ENCODE measurements at regions not wholly inside any gene's neighbourhood (a gene's known extent, or its start where the extent isn't known, plus 50 kb on each side); places are given as distances from the start of the nearest gene placed in this dataset.

DNA sequence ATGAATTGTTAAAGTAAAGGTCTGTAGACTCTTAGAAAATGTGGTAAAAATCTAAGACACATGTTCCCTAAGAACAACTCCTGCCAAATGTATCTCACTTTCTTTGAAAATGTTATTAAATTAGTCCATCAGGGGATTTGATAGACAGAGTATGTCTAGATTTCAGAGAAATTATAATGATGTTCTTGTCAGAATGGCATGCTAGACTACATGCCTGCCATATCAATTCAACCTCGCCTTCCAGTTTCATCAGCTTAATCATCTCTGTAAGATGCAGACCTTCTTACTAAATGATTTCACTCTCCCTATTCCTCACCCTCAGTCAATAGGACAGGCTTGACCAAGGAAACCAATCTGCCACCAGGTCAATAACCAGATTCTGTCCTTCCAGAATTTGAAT, 368.4 kb downstream of the TXNL1 start:
- no peaks in the 10 kb centered on the region for H3K27me3 ChIP-seq (ENCODE audit: control insufficient read depth, insufficient read depth, low read length)
- no peak overlapping the region for H3K27ac ChIP-seq (ENCODE audit: low read length)
- no peaks in the 10 kb centered on the region for H3K9me3 ChIP-seq (ENCODE audit: control insufficient read depth, insufficient read depth, low read length)
- DNase-seq (ENCODE audit: low read depth, low spot score) = no peak
- H3K4me1 ChIP-seq (ENCODE audit: control insufficient read depth, insufficient read depth, low read length) = no peaks in the 10 kb centered on the region
- no CpG with 5 or more reads among the region's 1 CpG for WGBS (ENCODE audit: insufficient coverage, insufficient read length)
- no peaks in the 10 kb centered on the region for H3K36me3 ChIP-seq (ENCODE audit: control insufficient read depth, insufficient read depth, low read length)
- H3K4me3 ChIP-seq (ENCODE audit: low read length) = no peak overlapping the region

DNA sequence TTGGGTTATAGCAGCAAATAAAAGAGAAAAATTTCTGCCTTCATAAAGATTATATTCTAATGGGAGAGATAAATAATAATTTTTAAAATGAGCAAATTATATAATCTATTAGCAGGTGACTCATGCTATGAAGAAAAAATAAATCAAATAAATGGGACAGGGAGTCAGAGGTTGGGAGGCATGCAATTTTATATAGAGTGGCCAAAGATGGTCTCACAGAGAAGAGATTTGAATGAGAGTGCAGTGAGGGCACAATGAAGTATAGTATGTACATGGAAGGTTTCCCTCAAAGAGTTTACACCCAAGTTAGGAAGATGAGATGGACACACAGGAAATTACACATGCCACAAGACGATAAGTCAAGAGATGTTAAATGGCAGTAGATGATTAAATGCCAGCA, 369.4 kb downstream of the TXNL1 start:
- no peaks in the 10 kb centered on the region for H3K4me1 ChIP-seq (ENCODE audit: control insufficient read depth, insufficient read depth, low read length)
- no peak overlapping the region for H3K4me3 ChIP-seq (ENCODE audit: low read length)
- no peaks in the 10 kb centered on the region for H3K36me3 ChIP-seq (ENCODE audit: control insufficient read depth, insufficient read depth, low read length)
- H3K27ac ChIP-seq (ENCODE audit: low read length) = no peak overlapping the region
- H3K27me3 ChIP-seq (ENCODE audit: control insufficient read depth, insufficient read depth, low read length) = no peaks in the 10 kb centered on the region
- H3K9me3 ChIP-seq (ENCODE audit: control insufficient read depth, insufficient read depth, low read length) = no peaks in the 10 kb centered on the region
- WGBS (ENCODE audit: insufficient coverage, insufficient read length) = no CpG with 5 or more reads among the region's 1 CpG
- no peak for DNase-seq (ENCODE audit: low read depth, low spot score)

DNA sequence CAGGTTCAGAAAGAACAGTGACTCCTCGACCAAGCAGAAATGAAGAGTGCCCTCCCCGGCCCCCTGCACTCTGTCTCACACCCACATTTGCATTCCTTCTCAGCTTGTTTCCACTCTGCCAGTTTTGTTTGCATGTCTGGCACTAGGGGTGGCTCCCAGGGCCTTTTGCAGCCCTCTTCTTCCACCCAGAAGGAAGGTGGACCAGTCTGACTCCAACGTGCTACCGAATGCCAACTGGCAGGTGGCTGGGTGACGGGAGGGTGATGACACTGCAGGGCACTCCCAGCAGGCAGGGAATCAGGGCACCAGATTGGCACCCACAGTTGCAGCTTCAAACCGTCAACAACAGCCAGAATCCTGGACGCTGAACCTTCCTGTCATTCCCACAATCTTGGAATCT, 371.1 kb downstream of the TXNL1 start:
- no CpG with 5 or more reads among the region's 7 CpGs for WGBS (ENCODE audit: insufficient coverage, insufficient read length)
- H3K27ac ChIP-seq (ENCODE audit: low read length) = no peak overlapping the region
- H3K9me3 ChIP-seq (ENCODE audit: control insufficient read depth, insufficient read depth, low read length) = no peaks in the 10 kb centered on the region

DNA sequence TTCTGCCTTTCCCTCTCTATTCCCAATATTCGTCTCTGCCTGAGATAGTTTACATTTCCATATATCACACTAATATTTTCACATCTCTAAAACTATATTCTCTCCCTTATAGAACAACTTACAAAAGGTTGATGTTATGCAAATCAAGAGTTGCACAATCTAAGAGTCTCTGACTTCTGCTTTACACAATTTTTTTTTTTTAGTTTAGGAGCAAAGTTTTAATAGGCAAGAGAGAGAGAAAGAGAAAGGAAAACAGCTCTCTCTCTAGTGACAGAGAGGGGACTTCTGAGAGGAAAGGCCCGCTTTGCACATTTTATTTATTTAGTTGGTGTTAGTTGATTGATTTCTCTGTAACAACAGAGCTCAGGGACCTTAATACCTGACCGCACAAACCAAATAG, 380.2 kb downstream of the TXNL1 start:
- Histone ChIP-seq H3K4me1 (ENCODE audit: control insufficient read depth, insufficient read depth, low read length) (no peaks in the 10 kb centered on the region), H3K36me3 (ENCODE audit: control insufficient read depth, insufficient read depth, low read length) (no peaks in the 10 kb centered on the region), H3K9me3 (ENCODE audit: control insufficient read depth, insufficient read depth, low read length) (no peaks in the 10 kb centered on the region), H3K4me3 (ENCODE audit: low read length) (no peak overlapping the region), H3K27me3 (ENCODE audit: control insufficient read depth, insufficient read depth, low read length) (no peaks in the 10 kb centered on the region), H3K27ac (ENCODE audit: low read length) (no peak overlapping the region)
- DNase-seq (ENCODE audit: low read depth, low spot score) = no peak
- 100% methylated on average over 1 of the region's 3 CpGs for WGBS (ENCODE audit: insufficient coverage, insufficient read length)

More for the DNA sequence above, 371.1 kb downstream of the TXNL1 start:
- Histone ChIP-seq H3K27me3 (ENCODE audit: control insufficient read depth, insufficient read depth, low read length) (no peaks in the 10 kb centered on the region), H3K4me1 (ENCODE audit: control insufficient read depth, insufficient read depth, low read length) (no peaks in the 10 kb centered on the region), H3K36me3 (ENCODE audit: control insufficient read depth, insufficient read depth, low read length) (no peaks in the 10 kb centered on the region), H3K4me3 (ENCODE audit: low read length) (no peak overlapping the region)
- no peak for DNase-seq (ENCODE audit: low read depth, low spot score)

GRCh38 chr18:56257205-56257604, 381.2 kb downstream of the TXNL1 start:
- H3K36me3 ChIP-seq (ENCODE audit: control insufficient read depth, insufficient read depth, low read length) = no peaks in the 10 kb centered on the region
- no peak for DNase-seq (ENCODE audit: low read depth, low spot score)
- no peaks in the 10 kb centered on the region for H3K9me3 ChIP-seq (ENCODE audit: control insufficient read depth, insufficient read depth, low read length)
- no peak overlapping the region for H3K27ac ChIP-seq (ENCODE audit: low read length)
- H3K27me3 ChIP-seq (ENCODE audit: control insufficient read depth, insufficient read depth, low read length) = no peaks in the 10 kb centered on the region
- no peak overlapping the region for H3K4me3 ChIP-seq (ENCODE audit: low read length)
- H3K4me1 ChIP-seq (ENCODE audit: control insufficient read depth, insufficient read depth, low read length) = no peaks in the 10 kb centered on the region
- no CpG with 5 or more reads among the region's 4 CpGs for WGBS (ENCODE audit: insufficient coverage, insufficient read length)

DNA sequence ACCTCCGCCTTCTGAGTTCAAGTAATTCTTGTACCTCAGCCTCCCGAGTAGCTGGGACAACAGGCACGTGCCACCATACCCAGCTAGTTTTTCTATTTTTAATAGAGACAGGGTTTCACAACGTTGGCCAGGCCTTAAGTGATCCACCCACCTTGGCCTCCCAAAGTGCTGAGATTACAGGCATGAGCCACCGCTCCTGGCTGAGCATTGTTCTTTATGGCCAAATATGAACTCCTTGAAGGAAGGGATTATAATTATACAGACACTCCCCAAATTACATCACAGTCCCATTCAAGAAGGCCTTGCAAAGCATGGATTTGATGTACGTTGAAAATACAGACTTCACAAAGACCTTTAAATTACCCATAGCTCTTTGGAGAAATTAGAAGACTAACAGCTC, 381.7 kb downstream of the TXNL1 start:
- no CpG with 5 or more reads among the region's 6 CpGs for WGBS (ENCODE audit: insufficient coverage, insufficient read length)
- H3K4me3 ChIP-seq (ENCODE audit: low read length) = no peak overlapping the region
- no peaks in the 10 kb centered on the region for H3K4me1 ChIP-seq (ENCODE audit: control insufficient read depth, insufficient read depth, low read length)
- no peaks in the 10 kb centered on the region for H3K27me3 ChIP-seq (ENCODE audit: control insufficient read depth, insufficient read depth, low read length)
- no peak for DNase-seq (ENCODE audit: low read depth, low spot score)
- H3K36me3 ChIP-seq (ENCODE audit: control insufficient read depth, insufficient read depth, low read length) = no peaks in the 10 kb centered on the region
- H3K9me3 ChIP-seq (ENCODE audit: control insufficient read depth, insufficient read depth, low read length) = no peaks in the 10 kb centered on the region
- H3K27ac ChIP-seq (ENCODE audit: low read length) = no peak overlapping the region

DNA sequence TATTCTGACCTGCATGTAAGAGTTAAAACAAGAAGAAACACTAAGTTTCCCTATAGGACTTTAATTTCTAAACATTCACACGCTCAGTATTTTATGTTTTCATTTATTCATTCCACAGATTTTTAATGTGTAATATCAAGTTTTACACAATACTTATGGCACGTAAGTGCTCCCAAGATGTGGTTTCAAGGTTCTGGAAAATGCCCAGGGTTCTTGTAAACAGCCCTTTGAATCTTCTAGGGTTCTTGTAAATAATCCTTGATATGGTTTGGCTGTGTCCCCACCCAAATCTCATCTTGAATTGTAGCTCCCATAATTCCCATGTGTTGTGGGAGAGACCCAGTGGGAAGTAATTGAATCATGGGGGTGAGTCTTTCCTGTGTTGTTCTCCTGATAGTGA, 383.0 kb downstream of the TXNL1 start:
- H3K9me3 ChIP-seq (ENCODE audit: control insufficient read depth, insufficient read depth, low read length) = no peaks in the 10 kb centered on the region
- DNase-seq (ENCODE audit: low read depth, low spot score) = no peak
- no peak overlapping the region for H3K4me3 ChIP-seq (ENCODE audit: low read length)
- H3K36me3 ChIP-seq (ENCODE audit: control insufficient read depth, insufficient read depth, low read length) = no peaks in the 10 kb centered on the region
- no peak overlapping the region for H3K27ac ChIP-seq (ENCODE audit: low read length)
- no CpG with 5 or more reads among the region's 2 CpGs for WGBS (ENCODE audit: insufficient coverage, insufficient read length)
- H3K27me3 ChIP-seq (ENCODE audit: control insufficient read depth, insufficient read depth, low read length) = no peaks in the 10 kb centered on the region
- no peaks in the 10 kb centered on the region for H3K4me1 ChIP-seq (ENCODE audit: control insufficient read depth, insufficient read depth, low read length)

- Histone ChIP-seq H3K4me3 (ENCODE audit: low read length) (no peak overlapping the region), H3K9me3 (ENCODE audit: control insufficient read depth, insufficient read depth, low read length) (no peaks in the 10 kb centered on the region), H3K36me3 (ENCODE audit: control insufficient read depth, insufficient read depth, low read length) (no peaks in the 10 kb centered on the region), H3K27ac (ENCODE audit: low read length) (no peak overlapping the region), H3K4me1 (ENCODE audit: control insufficient read depth, insufficient read depth, low read length) (no peaks in the 10 kb centered on the region), H3K27me3 (ENCODE audit: control insufficient read depth, insufficient read depth, low read length) (no peaks in the 10 kb centered on the region)
- WGBS (ENCODE audit: insufficient coverage, insufficient read length) = no CpG with 5 or more reads among the region's 1 CpG
- no peak for DNase-seq (ENCODE audit: low read depth, low spot score)
Observed at GRCh38 chr18:56252456-56252855, 385.9 kb downstream of the TXNL1 start.

GRCh38 chr18:56248610-56249235, 389.7 kb downstream of the TXNL1 start:
- Histone ChIP-seq H3K27ac (ENCODE audit: low read length) (no peak overlapping the region), H3K9me3 (ENCODE audit: control insufficient read depth, insufficient read depth, low read length) (no peaks in the 10 kb centered on the region), H3K27me3 (ENCODE audit: control insufficient read depth, insufficient read depth, low read length) (no peaks in the 10 kb centered on the region), H3K4me1 (ENCODE audit: control insufficient read depth, insufficient read depth, low read length) (no peaks in the 10 kb centered on the region), H3K4me3 (ENCODE audit: low read length) (no peak overlapping the region), H3K36me3 (ENCODE audit: control insufficient read depth, insufficient read depth, low read length) (no peaks in the 10 kb centered on the region)
- no CpG with 5 or more reads among the region's 4 CpGs for WGBS (ENCODE audit: insufficient coverage, insufficient read length)
- no peak for DNase-seq (ENCODE audit: low read depth, low spot score)

DNA sequence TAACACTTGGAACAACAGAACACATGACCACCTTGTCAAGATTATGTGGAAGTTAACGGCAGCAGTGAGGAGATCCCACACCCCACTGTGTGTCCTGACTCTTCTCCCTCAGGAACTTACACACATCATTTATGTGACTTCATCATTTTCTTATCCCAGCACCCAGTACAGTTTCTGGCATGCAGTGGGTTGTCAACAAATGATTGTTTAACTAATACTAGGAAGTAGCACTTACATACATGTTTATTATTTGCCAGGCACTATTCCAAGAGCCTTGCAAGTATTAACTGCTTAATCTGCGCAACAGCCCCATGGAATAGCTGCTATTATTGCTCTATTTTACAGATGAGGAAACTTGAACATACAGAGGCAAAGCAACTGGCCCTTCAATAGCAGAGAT, 391.5 kb downstream of the TXNL1 start:
- Histone ChIP-seq H3K27ac (ENCODE audit: low read length) (no peak overlapping the region), H3K36me3 (ENCODE audit: control insufficient read depth, insufficient read depth, low read length) (no peaks in the 10 kb centered on the region), H3K27me3 (ENCODE audit: control insufficient read depth, insufficient read depth, low read length) (no peaks in the 10 kb centered on the region), H3K9me3 (ENCODE audit: control insufficient read depth, insufficient read depth, low read length) (no peaks in the 10 kb centered on the region), H3K4me3 (ENCODE audit: low read length) (no peak overlapping the region), H3K4me1 (ENCODE audit: control insufficient read depth, insufficient read depth, low read length) (no peaks in the 10 kb centered on the region)
- WGBS (ENCODE audit: insufficient coverage, insufficient read length) = no CpG with 5 or more reads among the region's 2 CpGs
- no peak for DNase-seq (ENCODE audit: low read depth, low spot score)

DNA sequence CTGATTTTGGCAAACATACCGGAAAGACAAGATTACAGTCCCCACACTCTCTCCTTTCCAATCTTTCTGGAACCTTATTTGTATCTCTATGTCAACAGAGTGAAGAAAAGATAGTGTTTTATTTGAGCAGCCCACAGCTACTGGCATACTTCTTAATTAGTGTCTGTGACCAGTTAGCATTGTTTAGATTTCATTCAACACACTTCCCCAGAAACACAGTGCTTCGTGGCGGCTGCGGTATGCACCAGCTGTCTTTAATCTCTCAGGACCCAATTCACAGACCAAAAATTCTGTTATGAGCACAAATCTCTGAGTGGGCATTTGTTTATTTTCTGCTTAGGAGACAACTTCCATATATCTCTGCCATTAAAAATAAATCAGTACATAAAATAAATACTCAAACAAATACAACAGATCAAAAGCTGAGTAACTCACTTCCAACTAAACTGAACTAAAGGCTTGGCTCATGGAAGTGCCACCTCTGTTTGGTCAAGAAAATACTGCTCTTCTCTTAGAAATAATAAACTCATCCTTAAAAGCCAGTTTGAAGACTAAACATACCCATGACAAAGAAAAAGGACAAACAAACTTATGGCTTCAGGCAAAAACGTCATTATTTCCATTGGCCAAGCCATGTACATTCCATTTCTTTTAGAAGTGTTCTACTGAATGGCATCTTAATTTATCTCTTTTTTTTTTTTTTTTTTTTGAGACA, 392.4 kb downstream of the TXNL1 start:
- Histone ChIP-seq H3K27ac (ENCODE audit: low read length) (no peak overlapping the region), H3K4me3 (ENCODE audit: low read length) (no peak overlapping the region), H3K27me3 (ENCODE audit: control insufficient read depth, insufficient read depth, low read length) (no peaks in the 10 kb centered on the region), H3K36me3 (ENCODE audit: control insufficient read depth, insufficient read depth, low read length) (no peaks in the 10 kb centered on the region), H3K4me1 (ENCODE audit: control insufficient read depth, insufficient read depth, low read length) (no peaks in the 10 kb centered on the region), H3K9me3 (ENCODE audit: control insufficient read depth, insufficient read depth, low read length) (no peaks in the 10 kb centered on the region)
- DNase-seq (ENCODE audit: low read depth, low spot score) = no peak
- no CpG with 5 or more reads among the region's 5 CpGs for WGBS (ENCODE audit: insufficient coverage, insufficient read length)
